H1 (cell line): ENCODE measurements at regions not wholly inside any gene's neighbourhood (a gene's known extent, or its start where the extent isn't known, plus 50 kb on each side); places are given as distances from the start of the nearest gene placed in this dataset.

Experiments used
- CTCF ChIA-PET: fragments of 300-600 bp; sonication (Branson Sonifier 250); formaldehyde crosslinking; loops from one replicate; lab custom pipeline; 2021; ENCODE audit not compliant: partially characterized antibody; lab: Charles Lee
- POLR2A ChIA-PET: fragments of 300-600 bp; sonication (Branson Sonifier 250); formaldehyde crosslinking; loops from one replicate; lab custom pipeline; 2021; ENCODE audit warnings: inconsistent platforms; ENCODE audit not compliant: partially characterized antibody; lab: Charles Lee
- DNase-seq, 2 experiments: peaks; one replicate each; pipeline versions ENCODE4 v3.0.0 to v3.0.0-alpha.2; 2010 to 2022; ENCODE audit warnings: low spot score in 2 of 2, low read depth in 1 of 2, mixed read lengths in 1 of 2
- FAIRE-seq: peaks from 2 replicates; lab custom pipeline; 2011; peaks lifted over from hg19 to GRCh38; lab: Jason Lieb, UNC
- H2AFZ ChIP-seq: 2 replicates; pipeline ENCODE4 v1.8.1; 2012; ENCODE audit warnings: low read length, inconsistent platforms
- H2AK5ac ChIP-seq: 2 replicates; pipeline ENCODE4 v1.6.1; 2013; ENCODE audit warnings: low read depth, low read length
- H2BK120ac ChIP-seq: replicated peaks from 2 replicates; pipeline ENCODE3; 2013; ENCODE audit warnings: low read depth, low read length, inconsistent platforms
- H2BK12ac ChIP-seq: 2 replicates; pipeline ENCODE4 v1.6.1; 2013; ENCODE audit warnings: low read depth, low read length
- H2BK15ac ChIP-seq: 2 replicates; pipeline ENCODE4 v1.6.1; 2013; ENCODE audit warnings: low read length
- H2BK20ac ChIP-seq: 2 replicates; pipeline ENCODE4 v1.6.1; 2013; ENCODE audit warnings: low read length
- H2BK5ac ChIP-seq: 2 replicates; pipeline ENCODE4 v1.6.1; 2013; ENCODE audit warnings: low read depth, low read length
- H3K14ac ChIP-seq: 2 replicates; pipeline ENCODE4 v1.6.1; 2013; ENCODE audit warnings: inconsistent platforms; ENCODE audit not compliant: insufficient read length
- H3K18ac ChIP-seq: 2 replicates; pipeline ENCODE4 v1.6.1; 2013; ENCODE audit warnings: low read length; ENCODE audit errors: extremely low read depth
- H3K23ac ChIP-seq: 2 replicates; pipeline ENCODE4 v1.6.1; 2013; ENCODE audit warnings: inconsistent platforms; ENCODE audit not compliant: insufficient read length
- H3K23me2 ChIP-seq: 2 replicates; pipeline ENCODE4 v1.6.1; 2013; ENCODE audit warnings: low read depth, low read length
- H3K27ac ChIP-seq: 2 replicates; pipeline ENCODE4 v1.6.1; 2011; ENCODE audit warnings: low read depth, low read length, inconsistent platforms
- H3K27me3 ChIP-seq, 4 experiments: replicated peaks in 1 of 4; 1 replicate in 1 of 4; 2 replicates in 3 of 4; pipeline versions ENCODE4 v1.6.1 to v1.8.1; 2011 to 2013; ENCODE audit warnings: low read length in 3 of 4, mild to moderate bottlenecking in 3 of 4, inconsistent platforms in 2 of 4, mixed read lengths in 2 of 4, moderate library complexity in 1 of 4; ENCODE audit not compliant: control insufficient read depth in 3 of 4, insufficient read depth in 3 of 4; ENCODE audit errors: extremely low read depth in 1 of 4
- H3K36me3 ChIP-seq, 4 experiments: 2 replicates each; pipeline versions ENCODE4 v1.6.1 to v1.8.1; 2011 to 2013; ENCODE audit warnings: mild to moderate bottlenecking in 4 of 4, low read length in 3 of 4, moderate library complexity in 2 of 4, control low read depth in 1 of 4, inconsistent platforms in 1 of 4; ENCODE audit not compliant: insufficient read depth in 4 of 4, control insufficient read depth in 2 of 4
- H3K4ac ChIP-seq: replicated peaks from 2 replicates; pipeline ENCODE3; 2013; ENCODE audit warnings: low read length, low read depth, mixed read lengths, inconsistent platforms; ENCODE audit not compliant: insufficient read length
- H3K4me1 ChIP-seq, 4 experiments: replicated peaks in 1 of 4; 1 replicate in 1 of 4; 2 replicates in 3 of 4; pipeline versions ENCODE4 v1.6.1 to v1.8.1; 2011 to 2013; ENCODE audit warnings: low read length in 3 of 4, inconsistent platforms in 2 of 4, mixed read lengths in 1 of 4; ENCODE audit not compliant: insufficient read depth in 4 of 4, control insufficient read depth in 3 of 4
- H3K4me2 ChIP-seq, 2 experiments: 2 replicates each; pipeline versions ENCODE4 v1.6.1 to v1.8.1; 2011 to 2013; ENCODE audit warnings: low read depth in 2 of 2, low read length in 2 of 2, control low read depth in 1 of 2, inconsistent platforms in 1 of 2, mild to moderate bottlenecking in 1 of 2; ENCODE audit not compliant: insufficient read depth in 1 of 2
- H3K4me3 ChIP-seq, 4 experiments: fragments of 200-600, 300-600 bp in 1 of 4; sonication (generic), shearing (Covaris generic), sonication (Bioruptor Twin) in 1 of 4; 2 replicates each; pipeline versions ENCODE4 v1.5.1 to v1.8.1; 2011 to 2016; ENCODE audit warnings: low read length in 4 of 4, low read depth in 3 of 4, control low read depth in 2 of 4, inconsistent platforms in 2 of 4, mild to moderate bottlenecking in 2 of 4, mixed read lengths in 1 of 4, moderate library complexity in 1 of 4; ENCODE audit not compliant: insufficient read depth in 2 of 4; ENCODE audit errors: extremely low read depth in 1 of 4
- H3K56ac ChIP-seq: replicated peaks from 2 replicates; pipeline ENCODE3; 2013; ENCODE audit warnings: low read depth, mild to moderate bottlenecking, mixed read lengths, low read length, inconsistent platforms; ENCODE audit not compliant: insufficient read length
- H3K79me1 ChIP-seq: 2 replicates; pipeline ENCODE4 v1.6.1; 2013; ENCODE audit warnings: low read depth, low read length, control low read depth
- H3K79me2 ChIP-seq, 2 experiments: 2 replicates each; pipeline versions ENCODE4 v1.6.1 to v1.8.1; 2012 to 2013; ENCODE audit warnings: low read length in 2 of 2, mild to moderate bottlenecking in 2 of 2, inconsistent platforms in 1 of 2; ENCODE audit not compliant: insufficient read depth in 2 of 2, control insufficient read depth in 1 of 2
- H3K9ac ChIP-seq, 4 experiments: replicated peaks in 1 of 4; 1 replicate in 1 of 4; 2 replicates in 3 of 4; pipeline versions ENCODE4 v1.6.1 to v1.8.1; 2011 to 2013; ENCODE audit warnings: low read depth in 3 of 4, low read length in 3 of 4, control low read depth in 2 of 4, mild to moderate bottlenecking in 2 of 4, moderate library complexity in 2 of 4, inconsistent platforms in 1 of 4; ENCODE audit errors: extremely low read depth in 1 of 4
- H3K9me3 ChIP-seq, 2 experiments: 2 replicates each; pipeline versions ENCODE4 v1.6.1 to v1.8.1; 2012 to 2013; ENCODE audit warnings: mild to moderate bottlenecking in 2 of 2, moderate library complexity in 2 of 2, control low read depth in 1 of 2, inconsistent platforms in 1 of 2, low read depth in 1 of 2, low read length in 1 of 2, mixed read lengths in 1 of 2; ENCODE audit not compliant: insufficient read depth in 2 of 2
- H4K20me1 ChIP-seq, 2 experiments: replicated peaks in 1 of 2; 2 replicates each; pipeline versions ENCODE3 to v1.8.1; 2011 to 2013; ENCODE audit warnings: inconsistent platforms in 2 of 2, low read length in 2 of 2, mild to moderate bottlenecking in 1 of 2; ENCODE audit not compliant: insufficient read depth in 2 of 2, control insufficient read depth in 1 of 2
- H4K5ac ChIP-seq: 2 replicates; pipeline ENCODE4 v1.6.1; 2013; ENCODE audit warnings: low read length, low read depth, mixed read lengths, inconsistent platforms; ENCODE audit not compliant: insufficient read length
- H4K8ac ChIP-seq: 2 replicates; pipeline ENCODE4 v1.8.0; 2013; ENCODE audit warnings: mild to moderate bottlenecking, moderate library complexity, low read length, inconsistent platforms; ENCODE audit not compliant: insufficient read depth; ENCODE audit errors: extremely low read depth
- H4K91ac ChIP-seq: replicated peaks from 2 replicates; pipeline ENCODE3; 2013; ENCODE audit warnings: low read length, mixed read lengths, inconsistent platforms; ENCODE audit not compliant: insufficient read length
- BRCA1 ChIP-seq: IDR thresholded peaks from 2 replicates; pipeline ENCODE4 v1.6.1; 2012; ENCODE audit warnings: low read depth, low read length, improper control_type of control experiment
- CBX5 ChIP-seq: fragments of 300-800, 300-1000 bp; sonication (generic); IDR thresholded peaks from 2 replicates; pipeline ENCODE4 v1.7.1; 2016; ENCODE audit warnings: antibody characterized with exemption, low read length, low read depth
- CEBPB ChIP-seq: IDR thresholded peaks from 2 replicates; pipeline ENCODE4 v1.6.1; 2012; ENCODE audit warnings: low read depth, low read length
- CTCF ChIP-seq, 3 experiments: IDR thresholded peaks; 1 replicate in 2 of 3; 2 replicates in 1 of 3; pipeline versions ENCODE4 v1.5.1 to v1.6.1; 2011; ENCODE audit warnings: low read length in 3 of 3, mild to moderate bottlenecking in 3 of 3, inconsistent platforms in 2 of 3, low read depth in 1 of 3, moderate library complexity in 1 of 3; ENCODE audit not compliant: insufficient read depth in 1 of 3; ENCODE audit errors: control extremely low read depth in 1 of 3
- E2F6 ChIP-seq: IDR thresholded peaks from 2 replicates; pipeline ENCODE4 v1.6.1; 2012; ENCODE audit warnings: inconsistent platforms
- EGR1 ChIP-seq: IDR thresholded peaks from 2 replicates; pipeline ENCODE4 v1.6.1; 2011; ENCODE audit warnings: low read depth, low read length, borderline replicate concordance
- HDAC2 ChIP-seq, 2 experiments: fragments of 300-600 bp in 1 of 2; sonication (generic) in 1 of 2; IDR thresholded peaks; 2 replicates each; pipeline ENCODE4 v1.6.1; 2011 to 2012; ENCODE audit warnings: low read depth in 2 of 2, low read length in 2 of 2, mild to moderate bottlenecking in 2 of 2, moderate library complexity in 2 of 2, borderline replicate concordance in 1 of 2, inconsistent platforms in 1 of 2
- KDM1A ChIP-seq: fragments of 200-600, 300-600 bp; sonication (generic); IDR thresholded peaks from 2 replicates; pipeline ENCODE4 v1.7.1; 2016; ENCODE audit warnings: mild to moderate bottlenecking, low read length, borderline replicate concordance
- SP1 ChIP-seq: IDR thresholded peaks from 2 replicates; pipeline ENCODE4 v1.6.1; 2011; ENCODE audit warnings: low read depth, low read length
- USF2 ChIP-seq: IDR thresholded peaks from 2 replicates; pipeline ENCODE4 v1.6.1; 2011; ENCODE audit warnings: low read length, improper control_type of control experiment
- YY1 ChIP-seq: IDR thresholded peaks from 2 replicates; pipeline ENCODE4 v1.6.1; 2011; ENCODE audit warnings: low read depth, mild to moderate bottlenecking, low read length
- WGBS, 2 experiments: shearing (Covaris generic) in 1 of 2; methylation state at CpG; one replicate each; pipeline versions ENCODE4 v1.1.6 to v1.1.7; 2013 to 2015; ENCODE audit warnings: low lambda C conversion rate in 2 of 2, mixed read lengths in 2 of 2, inconsistent platforms in 1 of 2, low coverage in 1 of 2, missing lambda C conversion rate in 1 of 2; ENCODE audit not compliant: insufficient replicate concordance in 2 of 2, insufficient coverage in 1 of 2, insufficient read length in 1 of 2; ENCODE audit errors: extremely low coverage in 1 of 2, missing lambda C conversion rate in 1 of 2; 5-methylcytosine and 5-hydroxymethylcytosine counted together

GRCh38 chr6:164661716-164662115 lies 647.7 kb downstream of the C6orf118 start:
- H2BK12ac ChIP-seq, result no peak overlapping the region
- ChIA-PET POLR2A (no interaction called here), CTCF (interaction anchor here (0.7 kb wide), 1 partner anchor 70 kb away, joined by 3 read pairs; no protein-coding TSS in a partner anchor)
- no peak overlapping the region for H3K9ac ChIP-seq
- 96% methylated on average over 3 of the region's 3 CpGs; no CpG with 5 or more reads in 1 of the 2 experiments for WGBS, 2 experiments
- H3K4ac ChIP-seq, result no peak overlapping the region
- no peaks in the 10 kb centered on the region for H3K36me3 ChIP-seq
- H2AK5ac ChIP-seq, result no peak overlapping the region
- H2BK20ac ChIP-seq, result no peak overlapping the region
- H2BK120ac ChIP-seq, result no peak overlapping the region
- H3K23me2 ChIP-seq, result no peaks in the 10 kb centered on the region; the same call in 1 of the 2 replicates
- no peak overlapping the region for H4K8ac ChIP-seq
- no peaks in the 10 kb centered on the region for H3K9me3 ChIP-seq
- no peak overlapping the region for H2BK15ac ChIP-seq
- no peak overlapping the region for H3K4me3 ChIP-seq
- no peak overlapping the region for H4K91ac ChIP-seq
- H3K23ac ChIP-seq, result no peak overlapping the region
- H4K20me1 ChIP-seq, result no peaks in the 10 kb centered on the region
- no peak for DNase-seq
- H3K4me2 ChIP-seq, result no peak overlapping the region
- H4K5ac ChIP-seq, result no peak overlapping the region
- no peaks in the 10 kb centered on the region for H3K27me3 ChIP-seq
- H3K4me1 ChIP-seq, result no peaks in the 10 kb centered on the region
- H2AFZ ChIP-seq, result no peak overlapping the region
- no peak overlapping the region for H2BK5ac ChIP-seq
- no peak for FAIRE-seq
- H3K56ac ChIP-seq, result no peak overlapping the region
- H3K27ac ChIP-seq, result no peak overlapping the region
- H3K79me1 ChIP-seq, result no peaks in the 10 kb centered on the region
- no peaks in the 10 kb centered on the region for H3K79me2 ChIP-seq
- H3K14ac ChIP-seq, result no peak overlapping the region
- no peak overlapping the region for H3K18ac ChIP-seq
- TF ChIP-seq CBX5, result no peak
- no peak for TF ChIP-seq E2F6
- no peak for TF ChIP-seq YY1
- TF ChIP-seq BRCA1, result no peak
- TF ChIP-seq KDM1A, result no peak
- no peak for TF ChIP-seq EGR1
- TF ChIP-seq SP1, result no peak
- no peak for TF ChIP-seq CTCF (IDR thresholded peaks at IDR 0.05; ENCODE audit: control extremely low read depth in 1 of 3, insufficient read depth in 1 of 3, low read depth in 1 of 3, low read length in 3 of 3)
- TF ChIP-seq USF2, result no peak
- no peak for TF ChIP-seq HDAC2 (IDR thresholded peaks at IDR 0.05; ENCODE audit: borderline replicate concordance in 1 of 2, low read depth in 2 of 2, low read length in 2 of 2)
- TF ChIP-seq CEBPB, result no peak
